ENCODE measurements at regions not wholly inside any gene's neighbourhood (a gene's known extent, or its start where the extent isn't known, plus 50 kb on each side); places are given as distances from the start of the nearest gene placed in this dataset.

DNA sequence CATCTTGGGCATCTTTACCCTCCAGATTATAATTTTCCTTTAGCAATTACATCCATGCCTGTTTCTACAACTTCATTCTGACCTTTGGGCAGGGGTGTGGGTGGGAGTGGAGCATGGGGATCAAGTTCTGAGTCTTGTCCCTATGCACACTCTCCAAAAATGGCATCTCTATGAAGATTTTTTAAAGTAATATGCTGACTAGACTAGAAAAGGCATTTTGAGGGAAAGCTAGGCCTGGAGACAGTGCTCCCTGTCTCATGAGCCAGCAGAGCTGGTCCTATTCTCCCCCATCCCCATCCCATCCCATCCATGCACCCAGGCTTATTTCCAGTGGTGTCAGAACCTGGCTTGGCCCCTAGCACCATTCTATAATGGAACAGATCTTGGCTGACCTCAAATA is 398.0 kb upstream of the SLC24A2 start:
- dilution Hi-C loops (cut with MboI; ENCODE audit: extremely low pct_ligation_motif_present, low sequenced_read_pairs), result no loop called here
- no peaks in the 10 kb centered on the region for H4K20me1 ChIP-seq (replicated peaks; ENCODE audit: control insufficient read depth, extremely low read depth, insufficient read depth, low read length)
- H3K27ac ChIP-seq (ENCODE audit: insufficient read depth, low read depth, low read length), result no peak overlapping the region
- TF ChIP-seq POLR2AphosphoS5 (IDR thresholded peaks at IDR 0.05; ENCODE audit: insufficient read depth, low read depth, low read length) (no peak), MYC (IDR thresholded peaks at IDR 0.05; ENCODE audit: low read depth, low read length) (no peak), FOS (IDR thresholded peaks at IDR 0.05; ENCODE audit: borderline replicate concordance, insufficient read depth, low read length) (no peak), GATA2 (IDR thresholded peaks at IDR 0.05; ENCODE audit: insufficient read depth, insufficient read length, low read depth, low read length) (no peak), POLR2A (IDR thresholded peaks at IDR 0.05; ENCODE audit: low read depth, low read length) (no peak), EZH2 (IDR thresholded peaks at IDR 0.05; ENCODE audit: borderline replicate concordance, low read depth, low read length, severe bottlenecking) (no peak), JUN (IDR thresholded peaks at IDR 0.05; ENCODE audit: borderline replicate concordance, insufficient read depth, insufficient read length, low read depth) (no peak)
- TF ChIP-seq, protein P1, sequence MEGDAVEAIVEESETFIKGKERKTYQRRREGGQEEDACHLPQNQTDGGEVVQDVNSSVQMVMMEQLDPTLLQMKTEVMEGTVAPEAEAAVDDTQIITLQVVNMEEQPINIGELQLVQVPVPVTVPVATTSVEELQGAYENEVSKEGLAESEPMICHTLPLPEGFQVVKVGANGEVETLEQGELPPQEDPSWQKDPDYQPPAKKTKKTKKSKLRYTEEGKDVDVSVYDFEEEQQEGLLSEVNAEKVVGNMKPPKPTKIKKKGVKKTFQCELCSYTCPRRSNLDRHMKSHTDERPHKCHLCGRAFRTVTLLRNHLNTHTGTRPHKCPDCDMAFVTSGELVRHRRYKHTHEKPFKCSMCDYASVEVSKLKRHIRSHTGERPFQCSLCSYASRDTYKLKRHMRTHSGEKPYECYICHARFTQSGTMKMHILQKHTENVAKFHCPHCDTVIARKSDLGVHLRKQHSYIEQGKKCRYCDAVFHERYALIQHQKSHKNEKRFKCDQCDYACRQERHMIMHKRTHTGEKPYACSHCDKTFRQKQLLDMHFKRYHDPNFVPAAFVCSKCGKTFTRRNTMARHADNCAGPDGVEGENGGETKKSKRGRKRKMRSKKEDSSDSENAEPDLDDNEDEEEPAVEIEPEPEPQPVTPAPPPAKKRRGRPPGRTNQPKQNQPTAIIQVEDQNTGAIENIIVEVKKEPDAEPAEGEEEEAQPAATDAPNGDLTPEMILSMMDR (IDR thresholded peaks at IDR 0.05; ENCODE audit: extremely low read depth in 1 of 2, insufficient read depth in 1 of 2, low read depth in 1 of 2, low read length in 2 of 2), result no peak
- TF ChIP-seq, protein P2, sequence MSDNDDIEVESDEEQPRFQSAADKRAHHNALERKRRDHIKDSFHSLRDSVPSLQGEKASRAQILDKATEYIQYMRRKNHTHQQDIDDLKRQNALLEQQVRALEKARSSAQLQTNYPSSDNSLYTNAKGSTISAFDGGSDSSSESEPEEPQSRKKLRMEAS (IDR thresholded peaks at IDR 0.05; ENCODE audit: insufficient read depth, insufficient read length), result no peak
- FAIRE-seq (no peak), DNase-seq (ENCODE audit: low read depth, low spot score) (no peak)
- H3K9me1 ChIP-seq (replicated peaks; ENCODE audit: control insufficient read depth, extremely low read depth, insufficient read depth, low read length), result no peaks in the 10 kb centered on the region
- no peak overlapping the region for H2AFZ ChIP-seq (ENCODE audit: low read depth, low read length)
- no peak overlapping the region for H3K4me2 ChIP-seq (ENCODE audit: insufficient read depth, low read length)
- BruUV-seq (replicated peaks), result no TSS peak
- H3K4me3 ChIP-seq (replicated peaks in 1 of 3; ENCODE audit: insufficient read depth in 1 of 3, low read depth in 1 of 3, low read length in 3 of 3), result no peak overlapping the region
- no peaks in the 10 kb centered on the region for H3K36me3 ChIP-seq (ENCODE audit: control insufficient read depth in 2 of 2, extremely low read depth in 1 of 2, insufficient read depth in 2 of 2, low read length in 2 of 2)
- POLR2A ChIA-PET, result no interaction called here
- H3K79me2 ChIP-seq (ENCODE audit: control insufficient read depth, insufficient read depth, low read length), result no peaks in the 10 kb centered on the region
- H3K9me3 ChIP-seq (replicated peaks; ENCODE audit: control insufficient read depth, insufficient read depth, low read length), result no peaks in the 10 kb centered on the region
- intact Hi-C loops (cut with micrococcal nuclease), result no loop called here
- H3K9ac ChIP-seq (replicated peaks; ENCODE audit: extremely low read depth, insufficient read depth, low read length), result no peak overlapping the region
- no peaks in the 10 kb centered on the region for H3K4me1 ChIP-seq (ENCODE audit: control insufficient read depth, extremely low read depth, insufficient read depth, low read length)
- CTCF ChIA-PET, result no interaction called here
- no peaks in the 10 kb centered on the region for H3K27me3 ChIP-seq (ENCODE audit: control insufficient read depth in 2 of 2, insufficient read depth in 2 of 2, low read length in 2 of 2)

All from endothelial cell of umbilical vein (primary cell).